ENCODE measurements at regions not wholly inside any gene's neighbourhood (a gene's known extent, or its start where the extent isn't known, plus 50 kb on each side); places are given as distances from the start of the nearest gene placed in this dataset.

- TF ChIP-seq TAF1 (IDR thresholded peaks at IDR 0.05; ENCODE audit: borderline replicate concordance, low read depth, low read length) = no peak
- no peak for TF ChIP-seq POLR2AphosphoS5 (IDR thresholded peaks at IDR 0.05; ENCODE audit: low read depth, low read length)
- TF ChIP-seq POLR2A (IDR thresholded peaks at IDR 0.05; ENCODE audit: low read depth, low read length) = no peak
Measured at GRCh38 chr3:81068546-81068945, 692.9 kb downstream of the GBE1 start.
